T follicular helper cell (primary cell): ENCODE measurements at regions not wholly inside any gene's neighbourhood (a gene's known extent, or its start where the extent isn't known, plus 50 kb on each side); places are given as distances from the start of the nearest gene placed in this dataset.

Source experiments
- DNase-seq: peaks from one replicate; pipeline ENCODE4 v3.0.0-alpha.2; 2020; ENCODE audit warnings: low read depth

DNA sequence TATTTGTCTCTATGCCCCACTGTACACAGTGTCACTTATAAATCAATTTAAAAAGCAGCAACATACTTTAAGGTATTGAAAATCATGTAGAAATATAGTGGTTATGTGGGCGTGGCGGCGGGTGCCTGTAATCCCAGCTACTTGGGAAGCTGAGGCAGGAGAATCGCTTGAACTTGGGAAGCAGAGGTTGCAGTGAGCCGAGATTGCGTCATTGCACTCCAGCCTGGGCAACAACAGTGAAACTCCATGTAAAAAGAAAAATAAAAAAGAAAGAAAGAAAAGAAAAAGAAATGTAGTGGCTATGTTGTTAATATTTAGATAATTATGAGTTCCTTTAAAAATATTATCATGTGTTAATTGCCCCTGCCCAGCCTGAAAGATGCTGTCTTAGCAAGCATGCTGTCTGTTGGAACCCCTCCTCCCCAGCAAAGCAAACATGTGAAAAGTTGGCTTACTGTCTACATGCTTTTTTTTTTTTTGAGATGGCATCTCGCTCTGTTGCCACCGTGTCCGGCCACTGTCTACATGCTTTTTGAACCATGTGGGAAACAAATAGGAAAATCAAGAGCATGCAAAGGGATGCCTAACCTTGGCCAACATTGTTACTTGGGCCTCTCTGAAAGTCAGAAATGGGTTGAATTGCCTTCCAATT lies 151.4 kb upstream of the TSHZ2 start:
- no peak for DNase-seq

DNA sequence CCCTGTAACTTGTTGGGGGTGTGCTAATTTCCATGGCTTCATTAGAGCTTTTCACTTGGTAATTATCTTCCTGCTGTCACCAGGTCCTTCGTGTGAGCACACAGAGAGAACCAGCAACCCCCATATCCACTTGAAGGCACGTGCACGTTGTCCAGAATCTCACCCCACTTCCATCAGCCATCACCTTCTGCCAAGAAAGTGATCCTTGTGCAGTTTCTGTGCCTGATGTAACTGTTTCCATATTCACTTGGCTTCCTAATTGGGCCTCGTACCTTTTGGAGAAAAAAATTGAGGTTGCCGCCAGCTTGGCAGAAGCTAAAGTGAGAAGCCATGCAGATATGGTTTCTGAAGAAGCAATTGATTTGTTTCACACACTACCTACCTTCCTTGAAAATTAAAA lies 153.7 kb upstream of the TSHZ2 start:
- DNase-seq, result no peak

DNA sequence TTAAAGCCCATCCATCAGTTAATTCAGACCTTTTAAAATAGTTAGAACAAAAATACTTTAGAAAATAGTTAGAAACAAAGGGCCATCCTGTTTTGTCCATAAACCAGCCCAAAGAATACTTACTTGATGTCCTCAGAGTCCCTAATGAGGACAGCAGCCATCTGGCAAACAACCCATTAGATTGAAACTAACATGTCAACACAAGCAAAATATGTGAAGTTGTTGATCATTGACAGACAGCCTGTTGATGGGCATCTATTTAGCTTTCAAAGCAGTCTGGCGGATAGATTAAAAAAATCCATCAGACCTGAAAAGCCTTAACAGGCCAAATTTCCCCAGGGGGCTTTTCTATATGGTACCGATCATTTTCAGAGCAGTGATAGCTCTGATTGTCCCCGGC lies 154.2 kb upstream of the TSHZ2 start:
- DNase-seq, result no peak

DNA sequence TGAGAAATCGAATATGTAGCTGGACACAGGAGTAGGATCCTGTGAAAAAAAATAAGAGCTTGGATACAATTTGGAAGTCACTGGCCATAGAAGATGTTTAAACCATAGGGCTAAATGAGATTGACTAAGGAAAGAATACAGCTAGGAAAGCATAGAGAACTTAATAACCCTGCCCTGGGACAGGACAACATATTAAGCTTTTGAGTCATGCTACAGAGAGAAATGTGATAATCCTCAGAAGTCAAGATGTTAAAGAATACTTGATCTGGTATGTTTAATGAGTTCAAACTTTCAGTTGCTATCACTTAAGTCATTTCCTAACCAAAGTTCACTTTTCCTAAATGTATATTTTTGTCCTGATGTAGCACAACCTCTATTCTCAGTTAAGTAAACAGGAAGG lies 154.6 kb upstream of the TSHZ2 start:
- no peak for DNase-seq

DNA sequence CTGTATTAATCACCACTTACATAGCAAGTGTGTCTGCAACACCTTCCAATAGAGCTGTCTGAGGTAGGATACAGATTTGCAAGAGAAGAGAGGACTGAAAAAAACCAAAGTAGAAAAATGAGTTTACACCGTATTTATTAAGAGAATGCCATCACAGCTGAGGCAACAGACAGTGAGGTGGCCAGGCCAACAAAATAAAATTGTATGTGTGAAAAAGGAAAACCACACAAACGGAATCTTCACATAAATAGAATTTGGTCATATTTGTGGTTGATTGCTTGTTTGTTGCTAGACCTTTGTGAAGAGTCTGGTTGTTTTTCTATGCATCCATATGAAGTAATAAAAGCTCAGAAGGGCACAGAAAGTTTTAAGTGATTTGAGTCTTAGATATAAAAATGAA lies 157.8 kb upstream of the TSHZ2 start:
- DNase-seq, result no peak

DNA sequence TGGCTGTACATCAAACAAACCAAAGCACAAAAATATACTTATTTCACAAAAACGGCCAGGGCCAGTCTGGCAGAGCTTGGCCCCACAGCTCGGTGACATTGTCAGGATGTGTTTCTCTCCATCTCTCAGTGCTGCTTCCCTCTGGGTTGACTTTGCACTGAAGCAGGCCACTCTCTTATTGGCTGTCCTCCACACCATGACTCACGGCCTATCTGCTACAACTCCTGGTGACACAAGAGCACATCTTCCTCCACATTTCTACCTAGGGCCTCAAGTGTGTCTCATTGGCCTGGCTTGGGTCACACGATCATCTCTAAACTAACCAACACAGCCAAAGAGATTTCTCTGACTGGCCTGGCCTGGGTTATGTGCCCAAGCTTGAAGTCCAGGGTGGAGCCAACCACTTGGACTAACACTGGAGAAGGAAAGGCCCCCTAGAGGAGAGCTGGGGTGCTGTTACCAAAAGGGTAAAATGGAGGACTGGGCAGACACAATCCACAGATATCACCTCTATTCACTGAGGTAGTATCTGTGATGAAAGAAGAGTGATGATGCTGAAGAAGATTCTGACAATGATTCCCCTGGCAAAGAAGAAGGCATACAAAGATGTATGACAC lies 159.8 kb upstream of the TSHZ2 start:
- DNase-seq, result no peak

DNA sequence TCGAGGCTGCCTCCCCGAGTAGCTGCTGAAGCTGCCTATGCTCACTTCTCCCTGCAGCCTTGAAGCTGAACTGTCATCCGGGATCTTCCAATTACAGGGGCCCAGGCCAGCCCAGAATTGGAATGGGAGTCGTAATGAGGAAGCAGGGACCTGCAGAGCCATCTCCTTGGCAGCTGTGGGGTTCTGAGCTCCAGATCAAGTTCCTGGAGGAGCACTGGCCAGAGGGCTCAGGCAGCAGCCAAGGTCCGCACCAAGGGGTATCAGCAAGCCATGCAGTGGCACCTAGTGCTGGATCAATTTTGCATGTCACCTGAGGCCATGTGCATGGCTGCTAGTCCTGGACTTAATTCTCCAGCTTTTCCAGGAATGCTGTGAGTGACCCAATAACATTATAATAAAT lies 163.2 kb upstream of the TSHZ2 start:
- no peak for DNase-seq

DNA sequence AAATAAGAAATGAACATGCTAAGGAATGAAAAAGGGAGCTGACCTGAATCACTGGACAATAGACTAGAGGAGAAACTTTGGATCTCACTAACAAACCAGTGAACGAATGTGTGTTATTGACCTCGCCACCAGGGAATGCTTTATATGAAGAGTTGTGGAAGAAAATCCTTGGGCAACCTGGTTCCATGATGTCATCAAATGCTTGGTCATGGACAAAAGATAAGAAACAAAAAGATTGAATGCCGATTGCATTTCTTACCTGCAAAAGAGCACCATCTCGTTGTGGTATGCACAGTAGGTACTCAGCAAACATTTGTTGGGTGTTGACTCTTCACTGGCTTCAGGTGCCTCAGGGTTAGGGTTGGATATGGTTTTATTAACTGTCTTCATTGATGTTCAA lies 165.2 kb upstream of the TSHZ2 start:
- no peak for DNase-seq

DNA sequence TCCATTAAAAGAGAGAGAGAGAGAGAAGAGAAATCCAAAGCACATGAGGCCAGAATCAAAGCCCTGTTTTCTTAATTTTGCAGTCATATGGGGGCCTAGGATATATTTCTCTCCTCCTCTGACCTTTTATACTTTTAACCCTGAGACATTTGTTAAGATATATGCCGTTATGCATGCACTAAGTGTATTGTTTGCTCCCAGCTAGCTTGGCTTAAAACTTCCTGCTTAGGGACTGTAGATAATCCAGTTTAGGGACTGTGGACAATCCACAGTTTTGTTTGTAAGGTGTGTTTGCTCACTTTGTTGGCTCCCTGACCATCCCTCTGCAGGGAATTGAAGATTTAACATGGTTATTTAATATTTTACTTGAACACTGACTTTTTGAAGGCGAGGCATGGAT lies 166.3 kb upstream of the TSHZ2 start:
- DNase-seq, result no peak

DNA sequence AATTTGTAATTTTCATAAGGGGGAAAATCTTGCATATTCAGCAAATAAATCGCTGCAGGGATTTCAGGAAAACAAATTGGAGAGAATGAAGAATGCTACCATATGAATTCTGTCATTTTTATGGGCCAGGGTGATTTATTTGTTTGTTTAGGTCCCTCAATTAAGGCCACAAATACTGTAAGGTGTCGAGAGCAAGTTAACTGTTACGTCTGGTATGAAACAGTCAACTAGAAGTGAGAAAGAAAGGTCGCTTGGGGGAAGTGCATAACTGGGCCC lies 166.9 kb upstream of the TSHZ2 start:
- DNase-seq, result no peak

DNA sequence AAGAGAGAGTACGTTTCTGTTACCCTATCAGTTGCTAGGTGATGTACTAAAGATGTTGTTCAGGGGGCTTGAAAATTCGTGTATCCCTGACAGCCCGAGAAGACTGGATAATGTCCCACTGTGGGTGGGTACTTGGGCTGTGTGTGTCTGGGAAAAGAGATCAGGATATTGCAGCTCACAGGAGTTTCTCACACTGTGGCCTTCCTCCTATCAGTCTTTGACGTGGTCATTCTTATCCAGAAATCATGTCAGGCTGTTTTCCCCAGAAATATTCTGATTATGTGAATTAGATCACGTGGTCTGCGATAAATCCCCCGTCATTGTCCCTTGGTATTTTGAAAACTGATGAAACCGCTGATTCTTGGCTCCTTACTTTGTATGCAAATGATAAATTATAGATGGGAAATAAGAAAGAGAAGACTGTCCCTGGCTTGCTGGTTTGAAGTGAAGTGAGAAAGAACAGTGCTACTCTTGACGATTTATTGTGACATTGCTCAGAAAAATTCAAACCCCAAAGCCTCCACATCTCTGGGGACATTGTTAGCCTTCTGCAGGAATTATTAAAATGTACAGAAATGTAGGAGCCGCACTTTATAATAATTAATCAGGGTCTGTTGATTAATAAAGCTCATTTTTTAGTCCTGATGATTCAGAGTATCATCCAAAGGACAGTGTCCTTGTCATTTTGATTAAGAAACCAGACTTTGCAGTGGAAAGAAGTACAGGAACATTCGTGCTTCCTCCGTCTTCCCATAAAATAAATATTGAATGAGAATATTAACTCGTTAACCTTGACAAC lies 167.5 kb upstream of the TSHZ2 start:
- DNase-seq, result no peak

DNA sequence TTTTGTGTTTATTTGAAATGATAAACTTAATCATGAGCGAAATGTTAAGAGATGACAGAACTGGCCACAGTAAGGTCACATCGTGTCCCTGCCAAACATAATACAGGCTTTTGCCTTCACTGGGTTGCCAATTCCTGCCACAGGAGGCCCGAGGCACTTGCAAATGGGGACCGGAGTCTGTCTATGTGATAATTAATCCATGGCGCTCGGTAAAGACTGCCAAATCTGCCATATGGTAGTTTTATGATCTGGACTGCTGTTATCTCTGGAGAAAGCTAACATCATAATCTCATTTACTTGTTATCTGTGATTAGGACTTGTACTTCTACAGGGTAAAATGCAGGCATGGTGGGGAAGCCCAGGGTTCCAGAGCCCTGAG lies 170.5 kb upstream of the TSHZ2 start:
- no peak for DNase-seq

DNA sequence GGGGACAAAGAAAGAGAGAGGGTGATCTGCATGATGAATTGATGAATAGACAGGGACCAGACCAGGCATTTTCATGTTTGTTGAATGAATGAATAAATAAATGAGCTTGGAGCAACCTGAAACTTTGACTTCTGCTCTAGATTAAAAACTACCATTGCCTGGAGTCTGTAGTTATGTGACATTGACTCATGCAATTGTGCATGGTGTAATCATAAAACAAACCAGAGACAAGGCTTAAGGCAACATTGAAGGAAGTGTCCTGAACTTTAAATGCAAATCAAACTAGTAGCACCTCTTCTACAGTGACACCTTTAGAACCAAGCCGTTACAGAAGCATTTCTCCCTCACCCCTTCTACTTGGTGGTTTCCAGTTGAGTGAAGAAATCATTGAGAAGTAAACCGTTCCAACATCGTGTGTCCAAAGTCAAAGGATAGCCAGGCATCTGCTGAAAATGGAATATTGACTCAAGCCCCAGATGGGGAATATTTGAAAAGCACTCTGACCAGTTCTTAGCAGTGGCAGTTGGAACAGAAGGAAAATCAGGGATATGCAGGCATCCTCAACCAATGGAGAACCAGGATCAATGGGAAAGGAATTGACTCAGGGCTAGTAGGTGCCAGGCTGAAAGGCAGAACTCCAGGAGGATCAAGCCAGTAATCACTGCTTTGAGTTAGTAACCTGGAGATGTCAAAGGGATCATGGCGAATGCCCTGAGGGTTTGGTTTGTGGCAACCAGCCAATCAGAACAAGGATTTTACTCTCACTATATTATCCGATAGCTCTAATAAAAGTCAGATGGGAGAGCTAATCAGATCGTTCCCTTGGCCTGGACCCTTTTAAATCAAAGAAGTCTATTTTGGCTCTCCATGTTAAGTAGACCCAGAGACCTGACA lies 171.2 kb upstream of the TSHZ2 start:
- DNase-seq, result no peak

DNA sequence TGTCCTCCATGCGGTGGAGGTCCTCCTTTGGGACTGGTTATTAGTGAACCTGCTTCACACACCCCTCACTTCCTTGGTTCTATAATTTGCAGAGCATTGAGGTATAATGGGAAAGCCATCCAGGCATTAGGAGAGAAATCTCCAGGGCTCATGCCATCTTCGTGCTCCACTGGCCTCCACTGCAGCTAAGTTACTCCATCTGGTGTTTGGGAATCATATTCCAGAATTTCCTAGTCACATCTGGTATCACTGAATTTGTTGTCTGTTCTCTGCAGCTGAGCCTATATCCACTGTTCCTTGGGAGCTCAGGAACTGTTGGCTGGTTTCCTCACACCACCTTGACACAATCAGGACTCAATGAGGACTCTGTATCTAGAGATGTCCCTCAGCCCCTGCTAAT lies 173.0 kb upstream of the TSHZ2 start:
- no peak for DNase-seq

DNA sequence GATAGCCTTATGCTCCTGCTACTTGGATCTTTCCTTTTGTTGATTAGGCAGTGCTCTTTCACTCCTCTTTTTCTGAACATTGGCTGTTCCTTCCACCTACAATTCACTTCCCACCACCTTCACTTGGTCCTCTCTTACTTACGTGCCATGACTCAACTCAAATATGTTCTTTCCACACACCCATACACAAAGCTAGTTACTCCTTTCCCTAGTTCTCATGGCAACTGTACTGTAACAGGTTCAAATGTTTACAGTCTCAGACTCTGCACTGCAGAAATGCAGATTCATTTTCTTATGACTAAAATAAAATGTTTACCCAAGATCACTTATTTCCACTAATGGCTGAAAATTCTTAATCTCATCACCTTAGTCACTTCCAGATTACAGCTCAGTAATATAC lies 174.0 kb upstream of the TSHZ2 start:
- no peak for DNase-seq

DNA sequence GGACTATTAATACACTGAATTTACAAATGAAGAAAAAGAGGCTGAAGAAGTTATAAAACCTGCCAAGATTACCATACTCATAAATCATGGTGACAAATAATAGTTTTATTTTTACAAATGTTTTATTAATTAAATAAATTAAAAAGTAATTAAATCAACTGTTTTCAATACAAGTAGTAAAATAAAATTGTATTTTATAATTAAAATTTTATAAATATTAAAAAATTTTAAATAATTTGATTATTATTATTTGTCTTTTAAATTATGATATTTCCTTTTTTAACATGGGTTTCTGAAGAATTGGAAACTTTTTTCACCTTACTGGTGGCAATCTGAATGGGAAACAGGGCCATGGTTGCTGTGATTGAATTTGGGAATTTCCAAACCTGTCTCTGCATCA lies 177.3 kb upstream of the TSHZ2 start:
- no peak for DNase-seq

DNA sequence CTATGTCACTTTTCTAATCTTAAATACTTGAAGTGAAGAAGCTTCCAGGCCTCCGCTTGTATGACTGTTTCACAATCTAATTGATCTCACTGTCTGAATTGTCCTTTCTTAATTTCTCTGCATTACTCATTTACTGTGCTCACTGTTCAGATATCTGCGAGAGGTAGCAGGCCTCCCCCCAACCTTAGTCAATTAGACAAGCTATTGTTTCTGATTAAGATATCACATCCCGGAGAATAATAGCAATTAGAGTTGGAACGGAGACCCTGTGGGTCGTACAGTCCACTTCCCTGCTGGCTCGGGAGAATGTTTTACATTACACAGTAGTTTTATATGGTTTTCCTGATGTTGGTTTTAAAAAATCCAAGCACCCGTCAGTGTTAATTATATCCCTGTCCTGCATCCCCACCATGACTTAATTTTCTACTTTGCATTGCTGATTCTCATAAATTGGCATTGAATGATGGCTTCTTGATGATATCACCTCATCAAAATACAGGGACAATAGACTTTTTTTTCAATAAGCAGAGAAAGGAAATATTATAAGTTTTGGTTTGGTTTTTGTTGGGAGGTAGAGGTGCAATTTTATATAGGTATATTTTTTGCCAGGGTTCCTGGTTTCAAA lies 178.7 kb upstream of the TSHZ2 start:
- DNase-seq, result no peak

DNA sequence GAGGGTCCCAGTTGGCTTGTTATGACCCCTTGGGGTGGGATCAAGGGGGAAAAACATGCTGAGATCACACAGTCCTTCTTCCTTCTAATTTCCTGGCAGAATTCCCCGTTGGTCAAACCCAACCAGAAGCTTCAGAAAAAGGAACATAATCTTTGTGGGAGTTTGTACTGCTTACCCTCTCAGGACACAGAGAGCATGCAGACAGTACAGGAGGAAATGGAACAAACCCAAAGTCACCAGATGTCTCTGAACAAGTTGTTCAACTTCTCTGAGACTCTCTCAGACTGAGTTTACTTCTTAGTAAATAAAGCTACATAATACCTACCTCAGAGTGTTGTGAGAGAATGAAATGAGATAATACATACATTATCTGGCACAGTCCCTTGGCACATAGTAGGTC lies 181.1 kb upstream of the TSHZ2 start:
- no peak for DNase-seq

DNA sequence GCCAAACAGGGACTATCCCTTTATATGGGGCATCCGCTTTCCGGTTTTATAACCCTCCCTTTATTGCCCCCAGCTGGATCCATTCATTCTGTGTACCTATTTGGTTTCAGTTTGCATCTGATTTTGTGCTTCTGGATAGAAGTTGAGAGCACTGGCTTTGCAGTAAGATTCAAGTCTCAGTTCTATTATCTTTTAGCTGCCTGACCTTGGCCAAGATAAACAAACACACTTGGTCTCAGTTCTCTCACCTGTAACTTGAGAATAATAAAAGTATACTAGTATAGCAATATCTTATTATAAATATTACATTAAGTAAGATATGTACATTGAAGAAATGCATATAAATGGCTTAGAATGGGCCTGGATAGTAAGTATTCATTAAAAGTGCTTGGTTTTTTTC lies 182.4 kb upstream of the TSHZ2 start:
- DNase-seq, result no peak

DNA sequence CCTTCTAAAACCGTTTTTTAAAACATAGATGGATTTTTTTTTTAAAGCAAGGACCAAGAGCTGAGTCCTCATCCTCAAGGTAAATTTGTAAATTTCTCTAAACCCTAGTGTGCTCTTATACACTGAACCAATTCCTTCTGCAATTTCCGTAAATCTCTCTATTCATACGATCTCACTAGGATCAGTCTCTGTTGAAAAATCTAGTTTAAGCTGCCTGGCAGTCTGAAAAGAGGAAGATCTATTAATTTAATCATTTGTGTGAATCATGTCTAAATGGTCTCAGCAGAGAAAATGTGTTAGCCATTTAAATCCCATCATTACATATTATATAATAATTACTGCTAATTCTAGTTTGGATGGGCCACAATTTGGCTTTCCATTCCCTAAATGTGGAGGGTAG lies 184.2 kb upstream of the TSHZ2 start:
- no peak for DNase-seq

DNA sequence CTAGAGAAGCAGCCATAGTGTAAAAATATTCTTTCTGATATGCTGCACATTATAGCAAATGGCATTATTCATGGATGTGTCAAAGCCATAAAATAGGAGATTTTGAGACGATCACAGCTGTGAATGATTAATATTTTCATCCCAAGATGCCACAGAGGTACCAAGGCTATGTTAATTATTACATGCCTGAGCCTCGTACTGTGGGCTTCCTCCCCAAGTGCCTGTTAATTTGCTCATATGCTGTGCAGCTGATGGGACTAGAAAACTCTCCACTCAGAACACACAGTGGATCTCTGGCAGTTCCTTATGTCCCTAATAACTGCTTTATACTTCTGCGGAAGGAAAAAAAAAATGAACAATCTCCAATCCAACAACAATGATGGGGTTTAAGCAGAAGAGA lies 184.9 kb upstream of the TSHZ2 start:
- DNase-seq, result no peak

DNA sequence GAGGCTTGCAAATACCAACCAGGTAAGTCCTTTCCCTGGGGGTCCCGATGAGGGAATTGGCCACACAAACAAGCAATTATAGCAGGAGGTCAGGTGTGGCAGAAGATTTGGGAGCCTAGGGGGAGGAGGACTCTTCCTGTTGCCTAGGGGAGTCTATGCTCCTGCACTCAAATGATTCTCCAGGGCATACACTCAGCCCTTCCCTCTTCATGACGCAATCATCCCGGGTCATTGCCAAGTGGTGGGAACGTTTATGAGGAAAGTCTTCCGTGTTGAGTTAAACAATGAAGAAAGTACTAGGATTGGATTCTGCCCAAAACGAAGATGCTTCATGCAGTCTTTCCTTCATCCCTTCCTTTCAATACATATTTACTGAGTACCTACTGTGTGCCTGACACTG lies 186.5 kb upstream of the TSHZ2 start:
- no peak for DNase-seq
